ENCODE measurements at regions not wholly inside any gene's neighbourhood (a gene's known extent, or its start where the extent isn't known, plus 50 kb on each side); places are given as distances from the start of the nearest gene placed in this dataset.
A peak's percentile ranks its signal among the peaks of the same experiment; 100 is the strongest.

DNA sequence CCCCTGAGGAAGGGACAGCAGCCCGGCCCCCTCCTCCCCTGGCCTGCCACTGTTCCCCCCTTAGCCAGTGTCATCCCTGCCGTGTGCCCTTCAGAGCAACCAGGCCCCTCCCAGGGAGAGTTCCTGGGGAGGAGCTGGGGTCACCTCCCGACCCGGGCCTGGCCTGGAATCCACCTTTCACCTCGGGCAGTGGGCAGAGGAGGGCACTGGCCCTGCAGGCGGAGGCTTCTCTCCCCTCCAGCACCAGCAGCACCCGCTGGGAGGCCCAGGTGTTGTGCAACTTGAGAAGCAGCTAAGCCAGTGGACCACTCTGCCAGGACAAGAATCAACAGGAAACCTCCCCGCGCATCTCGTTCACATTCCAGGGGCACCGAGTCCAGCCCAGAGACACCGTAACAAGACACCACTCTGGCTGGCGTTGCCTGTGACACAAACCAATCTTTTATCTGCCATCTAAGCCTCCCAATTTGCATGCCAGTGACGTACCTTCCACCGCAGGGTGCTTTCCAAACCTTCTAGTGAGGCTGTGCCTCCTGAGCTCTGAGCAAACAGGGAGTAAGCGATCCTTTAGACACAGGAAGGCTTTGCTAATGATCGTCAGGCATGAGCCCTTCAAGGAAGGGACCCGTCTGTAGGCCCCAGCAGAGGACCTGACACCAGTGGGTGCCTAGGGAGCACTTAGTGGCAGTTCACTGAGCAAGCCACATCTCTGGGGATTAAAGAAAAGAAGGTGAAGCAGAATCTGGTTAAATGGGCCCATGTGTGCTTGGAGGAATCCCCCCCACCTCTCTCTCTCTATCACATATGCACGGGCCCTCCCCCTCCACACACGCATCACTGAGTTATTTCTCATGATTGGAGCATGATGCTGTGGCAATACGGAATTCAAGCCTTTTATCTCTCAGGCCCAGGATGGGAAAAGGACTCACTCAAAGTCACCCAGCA, 98.9 kb upstream of the TLE3 start:
- DNase-seq: peak in 3 of 5 experiments; percentile 47 to 93 (median 57)

DNA sequence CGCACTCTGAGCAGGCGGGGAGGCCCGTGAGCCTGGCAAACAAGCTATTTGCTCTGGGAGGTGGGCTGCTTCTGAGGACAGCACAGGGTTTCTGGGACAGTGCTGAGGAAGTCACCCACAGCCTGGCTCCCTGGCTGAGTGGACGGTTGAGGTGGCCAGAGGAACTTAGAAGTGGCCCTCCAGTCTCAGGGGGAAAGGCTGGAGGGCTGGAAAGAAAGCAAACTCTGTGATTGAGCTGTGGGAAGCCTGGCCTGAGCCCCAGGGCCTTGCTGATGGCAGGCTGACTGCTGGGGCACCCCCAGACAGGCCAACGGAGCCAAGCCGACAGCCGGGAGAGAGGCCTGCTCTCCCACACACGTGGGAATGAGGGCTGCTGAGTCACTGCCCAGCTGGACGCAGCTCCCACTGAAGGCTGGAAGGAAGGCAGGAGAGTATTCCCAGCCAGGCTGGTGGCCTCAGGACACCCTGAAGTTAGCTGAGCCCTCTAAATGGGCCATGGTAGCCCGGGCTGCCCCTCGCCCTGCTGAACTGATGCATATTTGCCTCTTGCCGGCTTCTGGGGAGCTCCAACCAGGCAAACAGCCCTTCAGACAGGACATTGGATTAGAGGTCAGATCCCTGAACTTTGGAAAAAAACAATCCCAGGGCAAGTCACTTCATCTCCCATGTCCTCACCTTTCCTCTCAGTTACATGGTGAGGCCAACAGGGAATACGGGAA, 98.0 kb upstream of the TLE3 start:
- no peak for DNase-seq

GRCh38 chr15:70195171-70195570, 97.5 kb upstream of the TLE3 start:
- no peak for DNase-seq

- DNase-seq: no peak
These were observed 96.5 kb upstream of the TLE3 start for GRCh38 chr15:70194266-70194665.

- no peak for DNase-seq
These were observed 96.0 kb upstream of the TLE3 start for GRCh38 chr15:70193734-70194133.

- no peak for DNase-seq
These were observed 94.8 kb upstream of the TLE3 start for GRCh38 chr15:70192490-70192889.

DNA sequence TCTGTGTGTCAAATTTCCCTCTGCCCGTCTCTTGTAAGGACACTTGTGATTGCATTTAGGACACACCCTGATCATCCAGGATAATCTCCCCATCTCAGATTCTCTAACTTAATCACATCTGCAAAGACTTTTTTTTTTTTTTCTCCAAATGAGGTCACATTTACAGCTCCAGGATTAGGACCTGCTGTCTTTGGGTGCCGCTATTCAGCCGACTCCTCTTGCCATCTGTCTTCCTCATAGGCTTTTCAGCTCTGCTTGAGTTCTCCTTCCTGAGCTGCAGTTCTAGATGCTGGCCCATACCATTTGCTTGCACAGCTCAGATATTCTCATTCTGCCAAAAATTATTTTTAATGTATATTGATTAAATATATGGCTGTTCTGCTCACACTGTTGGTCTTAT, 94.3 kb upstream of the TLE3 start:
- DNase-seq: no peak

DNA sequence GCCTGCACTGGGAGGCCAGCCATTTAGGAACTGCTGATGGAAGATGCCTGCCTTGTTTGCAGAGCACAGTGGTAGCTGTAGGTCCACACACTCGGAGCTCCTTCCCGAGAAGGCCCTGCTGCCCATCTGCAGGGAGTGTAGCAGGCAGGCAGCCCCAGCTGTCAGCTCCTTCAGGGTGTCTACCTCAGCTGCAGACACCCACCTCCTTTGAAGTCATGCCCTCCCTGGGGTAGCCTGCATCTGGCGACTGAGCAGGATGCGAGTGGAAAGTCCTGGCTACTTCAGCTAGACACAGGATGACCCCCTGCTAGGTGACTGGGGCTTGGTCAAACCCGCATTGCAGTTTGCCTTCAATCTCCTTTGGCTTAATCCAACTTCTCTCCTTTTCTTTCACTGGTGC, 93.2 kb upstream of the TLE3 start:
- no peak for DNase-seq

- DNase-seq: no peak
These were observed 92.3 kb upstream of the TLE3 start for GRCh38 chr15:70189826-70190695.

- no peak for DNase-seq
These were observed 90.6 kb upstream of the TLE3 start for GRCh38 chr15:70188286-70188685.

DNA sequence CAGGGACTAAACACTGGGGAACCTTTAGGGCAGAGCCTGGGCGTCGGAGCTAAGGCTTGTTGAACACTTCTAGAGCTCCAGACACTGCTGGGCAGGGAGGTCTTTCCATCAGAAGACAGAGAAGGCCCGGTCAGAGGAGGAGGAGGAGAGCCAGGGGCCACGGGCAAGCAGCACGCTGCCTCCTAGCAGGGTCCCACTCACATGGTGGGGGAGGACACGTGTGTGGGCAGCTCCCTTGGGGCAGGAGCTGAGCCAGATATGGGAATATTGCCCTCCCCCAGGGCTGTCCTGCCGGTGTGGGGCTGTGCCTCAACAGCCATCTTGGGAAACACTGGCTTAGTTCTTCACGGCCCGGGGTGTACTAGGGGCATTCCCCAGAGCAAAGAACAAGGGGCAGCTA, 89.6 kb upstream of the TLE3 start:
- DNase-seq: no peak

GRCh38 chr15:70186152-70186551, 88.4 kb upstream of the TLE3 start:
- no peak for DNase-seq

GRCh38 chr15:70185251-70185711, 87.6 kb upstream of the TLE3 start:
- no peak for DNase-seq

GRCh38 chr15:70182858-70183695, 85.4 kb upstream of the TLE3 start:
- DNase-seq: no peak

- DNase-seq: no peak
These were observed 84.0 kb upstream of the TLE3 start for GRCh38 chr15:70181626-70182255.

GRCh38 chr15:70180186-70180875, 82.6 kb upstream of the TLE3 start:
- DNase-seq: no peak

DNA sequence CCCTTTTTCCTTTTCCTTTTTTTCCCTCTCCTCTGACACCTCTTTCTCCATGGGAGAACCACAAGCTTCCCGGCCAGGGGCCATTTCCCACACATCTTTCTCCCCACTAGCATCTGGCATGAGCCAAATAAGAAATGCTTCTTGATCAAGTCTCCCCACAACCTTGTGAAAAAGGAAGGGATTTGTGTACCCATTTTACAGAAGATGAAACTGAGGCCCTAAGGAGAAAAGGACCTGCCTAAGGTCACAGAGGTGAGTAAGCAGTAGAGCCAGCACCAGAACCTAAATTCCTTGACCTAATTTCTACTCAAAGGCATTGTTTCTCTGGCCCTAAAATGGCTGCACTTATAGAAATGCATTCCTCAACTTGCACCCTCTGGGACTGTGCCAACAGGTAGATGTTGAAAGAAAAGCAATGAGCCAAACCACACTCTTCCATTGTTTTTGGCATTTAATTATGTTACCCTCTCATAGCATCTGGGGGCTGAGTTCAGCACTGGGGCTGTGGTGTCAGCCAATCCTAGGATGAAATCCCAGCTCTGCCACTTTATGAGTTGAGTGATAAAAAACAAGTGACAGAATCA, 81.7 kb upstream of the TLE3 start:
- no peak for DNase-seq

DNA sequence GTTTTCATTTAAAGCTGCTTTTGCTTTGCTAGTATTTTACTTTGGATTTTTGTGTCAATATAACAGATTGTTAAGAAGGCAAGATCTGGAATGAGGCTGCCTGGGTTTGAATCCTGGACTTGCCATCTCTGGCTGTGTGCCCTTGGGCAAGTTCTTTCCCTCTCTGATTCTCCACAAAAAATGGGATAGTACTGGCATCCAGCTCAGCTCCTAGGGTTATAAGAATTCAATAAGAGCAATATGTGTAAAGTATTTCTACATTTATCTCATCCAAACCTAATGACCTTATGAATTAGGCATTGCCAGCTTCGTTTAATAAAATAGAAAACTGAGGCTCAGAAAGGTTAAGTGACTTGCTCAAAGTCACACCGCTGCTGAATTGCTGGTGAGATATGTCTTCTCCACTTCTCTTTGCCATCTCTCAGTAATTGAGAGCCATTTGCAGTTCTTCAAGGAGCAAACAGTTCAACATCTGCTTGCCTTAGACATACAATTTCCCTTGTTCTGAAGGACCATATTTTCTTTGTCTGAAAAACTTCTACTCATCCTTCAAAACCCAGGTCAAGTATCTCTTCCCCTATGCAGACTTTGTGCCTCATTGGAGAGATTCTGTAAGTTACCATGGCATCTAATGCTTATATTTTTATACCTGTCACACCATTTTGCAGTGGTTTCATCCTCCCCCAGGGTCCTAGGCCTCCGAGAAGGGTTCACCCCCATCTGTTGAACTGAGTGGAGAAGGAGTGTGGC, 80.8 kb upstream of the TLE3 start:
- no peak for DNase-seq

- no peak for DNase-seq
These were observed 75.0 kb upstream of the TLE3 start for GRCh38 chr15:70172566-70173225.

Measured in T-helper 2 cell (primary cell).